ENCODE measurements at regions not wholly inside any gene's neighbourhood (a gene's known extent, or its start where the extent isn't known, plus 50 kb on each side); places are given as distances from the start of the nearest gene placed in this dataset.

GRCh38 chr4:36773467-36773866 lies 471.1 kb upstream of the NWD2 start:
- no peak for TF ChIP-seq POLR2A (IDR thresholded peaks at IDR 0.05; ENCODE audit: low read length)
- no peak for TF ChIP-seq CTCF (IDR thresholded peaks at IDR 0.05)
- TF ChIP-seq ELK1 (IDR thresholded peaks at IDR 0.05; ENCODE audit: low read depth, low read length), result no peak
- no peak for TF ChIP-seq REST (IDR thresholded peaks at IDR 0.05)
- TF ChIP-seq RAD21 (conservative IDR thresholded peaks at IDR 0.05 in 1 of 2, IDR thresholded peaks at IDR 0.05 in 1 of 2), result no peak
- TF ChIP-seq PBX3 (IDR thresholded peaks at IDR 0.05), result no peak
- TF ChIP-seq RCOR1 (IDR thresholded peaks at IDR 0.05; ENCODE audit: low read depth, low read length), result no peak
